LNCAP (cell line): ENCODE measurements at regions not wholly inside any gene's neighbourhood (a gene's known extent, or its start where the extent isn't known, plus 50 kb on each side); places are given as distances from the start of the nearest gene placed in this dataset.

Experiments used
- CTCF ChIP-seq: fragments of 450-650 bp; IDR thresholded peaks from 2 replicates; pipeline ENCODE4 v1.5.1; 2017; ENCODE audit warnings: mild to moderate bottlenecking

GRCh38 chr14:101480747-101481530 lies 80.4 kb upstream of the DIO3 start:
- TF ChIP-seq CTCF, result no peak

- no peak for TF ChIP-seq CTCF
Observed at GRCh38 chr14:101481557-101481956, 79.7 kb upstream of the DIO3 start.

GRCh38 chr14:101482066-101482465 lies 79.2 kb upstream of the DIO3 start:
- no peak for TF ChIP-seq CTCF

- no peak for TF ChIP-seq CTCF
Observed at GRCh38 chr14:101483829-101484228, 77.5 kb upstream of the DIO3 start.

GRCh38 chr14:101489092-101489760 lies 72.1 kb upstream of the DIO3 start:
- no peak for TF ChIP-seq CTCF

GRCh38 chr14:101490771-101491170 lies 70.5 kb upstream of the DIO3 start:
- no peak for TF ChIP-seq CTCF

GRCh38 chr14:101491841-101492240 lies 69.5 kb upstream of the DIO3 start:
- TF ChIP-seq CTCF, result no peak
